Endothelial cell of umbilical vein (primary cell): ENCODE measurements at regions not wholly inside any gene's neighbourhood (a gene's known extent, or its start where the extent isn't known, plus 50 kb on each side); places are given as distances from the start of the nearest gene placed in this dataset.

ENCODE experiments used
- BruUV-seq: library from RNA; stranded (reverse); fragments of 400-500 nt; replicated peaks from 2 replicates; lab custom pipeline; 2021; lab: Mats Ljungman, UMichigan
- CTCF ChIA-PET: fragments of 300-600, 350-600 bp; sonication (Branson Sonifier 250); formaldehyde crosslinking; loops from one replicate; lab custom pipeline; 2021; ENCODE audit warnings: antibody characterized with exemption, inconsistent platforms; lab: Charles Lee
- POLR2A ChIA-PET: fragments of 300-600, 350-600 bp; sonication (Branson Sonifier 250); formaldehyde crosslinking; loops from one replicate; lab custom pipeline; 2021; ENCODE audit warnings: antibody characterized with exemption, inconsistent platforms; lab: Charles Lee
- DNase-seq: peaks from one replicate; pipeline ENCODE4 v3.0.0-alpha.2; 2011; ENCODE audit warnings: low read depth, low spot score
- FAIRE-seq: peaks from 2 replicates; lab custom pipeline; 2011; peaks lifted over from hg19 to GRCh38; lab: Jason Lieb, UNC
- H2AFZ ChIP-seq: 2 replicates; pipeline ENCODE4 v1.6.0; 2012; ENCODE audit warnings: low read depth, low read length, control low read depth, inconsistent platforms
- H3K27ac ChIP-seq: 2 replicates; pipeline ENCODE4 v1.5.1; 2011; ENCODE audit warnings: low read depth, mild to moderate bottlenecking, control low read depth, low read length, moderate library complexity; ENCODE audit not compliant: insufficient read depth
- H3K27me3 ChIP-seq, 2 experiments: 2 replicates each; pipeline versions ENCODE4 v1.6.0 to v1.6.1; 2011; ENCODE audit warnings: low read length in 2 of 2, mixed read lengths in 1 of 2; ENCODE audit not compliant: control insufficient read depth in 2 of 2, insufficient read depth in 2 of 2
- H3K36me3 ChIP-seq, 2 experiments: 2 replicates in 1 of 2; 3 replicates in 1 of 2; pipeline ENCODE4 v1.5.1; 2011; ENCODE audit warnings: low read length in 2 of 2, mild to moderate bottlenecking in 1 of 2, moderate library complexity in 1 of 2; ENCODE audit not compliant: control insufficient read depth in 2 of 2, insufficient read depth in 2 of 2; ENCODE audit errors: extremely low read depth in 1 of 2
- H3K4me1 ChIP-seq: 3 replicates; pipeline ENCODE4 v1.5.1; 2011; ENCODE audit warnings: mild to moderate bottlenecking, low read length; ENCODE audit not compliant: control insufficient read depth, insufficient read depth; ENCODE audit errors: extremely low read depth
- H3K4me2 ChIP-seq: 2 replicates; pipeline ENCODE4 v1.6.1; 2011; ENCODE audit warnings: low read length, control low read depth, mixed read lengths; ENCODE audit not compliant: insufficient read depth
- H3K4me3 ChIP-seq, 3 experiments: fragments of 200-600 bp in 1 of 3; sonication (generic), shearing (Covaris generic) in 1 of 3; replicated peaks in 1 of 3; 2 replicates each; pipeline ENCODE4 v1.5.1; 2011 to 2016; ENCODE audit warnings: control low read depth in 3 of 3, low read length in 3 of 3, mild to moderate bottlenecking in 2 of 3, inconsistent platforms in 1 of 3, low read depth in 1 of 3, moderate library complexity in 1 of 3; ENCODE audit not compliant: insufficient read depth in 1 of 3
- H3K79me2 ChIP-seq: 2 replicates; pipeline ENCODE4 v1.6.0; 2012; ENCODE audit warnings: low read length, inconsistent platforms; ENCODE audit not compliant: control insufficient read depth, insufficient read depth
- H3K9ac ChIP-seq: replicated peaks from 2 replicates; pipeline ENCODE3; 2011; ENCODE audit warnings: low read length, control low read depth; ENCODE audit not compliant: insufficient read depth; ENCODE audit errors: extremely low read depth
- H3K9me1 ChIP-seq: replicated peaks from 3 replicates; pipeline ENCODE4 v1.6.0; 2011; ENCODE audit warnings: mild to moderate bottlenecking, low read length; ENCODE audit not compliant: control insufficient read depth, insufficient read depth; ENCODE audit errors: extremely low read depth
- H3K9me3 ChIP-seq: replicated peaks from 2 replicates; pipeline ENCODE4 v1.5.1; 2012; ENCODE audit warnings: low read length, inconsistent platforms; ENCODE audit not compliant: control insufficient read depth, insufficient read depth
- H4K20me1 ChIP-seq: replicated peaks from 2 replicates; pipeline ENCODE3; 2011; ENCODE audit warnings: mild to moderate bottlenecking, low read length; ENCODE audit not compliant: control insufficient read depth, insufficient read depth; ENCODE audit errors: extremely low read depth
- CTCF ChIP-seq, 2 donors: IDR thresholded peaks; 1 replicate in 1 of 2; 2 replicates in 1 of 2; pipeline ENCODE4 v1.5.1; 2011; ENCODE audit warnings: low read length in 2 of 2, mild to moderate bottlenecking in 2 of 2, moderate library complexity in 2 of 2, control low read depth in 1 of 2, inconsistent platforms in 1 of 2, low read depth in 1 of 2; ENCODE audit not compliant: insufficient read depth in 1 of 2; ENCODE audit errors: extremely low read depth in 1 of 2
- EZH2 ChIP-seq: IDR thresholded peaks from 2 replicates; pipeline ENCODE4 v1.6.1; 2012; ENCODE audit warnings: borderline replicate concordance, low read depth, mild to moderate bottlenecking, moderate library complexity, low read length, inconsistent platforms; ENCODE audit not compliant: severe bottlenecking
- FOS ChIP-seq: IDR thresholded peaks from 2 replicates; pipeline ENCODE4 v1.6.1; 2011; ENCODE audit warnings: mild to moderate bottlenecking, low read length, moderate library complexity, borderline replicate concordance; ENCODE audit not compliant: insufficient read depth
- GATA2 ChIP-seq: IDR thresholded peaks from 2 replicates; pipeline ENCODE4 v1.7.0; 2011; ENCODE audit warnings: low read depth, mild to moderate bottlenecking, moderate library complexity, mixed read lengths, low read length; ENCODE audit not compliant: insufficient read length, insufficient read depth
- JUN ChIP-seq: IDR thresholded peaks from 2 replicates; pipeline ENCODE4 v1.6.1; 2011; ENCODE audit warnings: borderline replicate concordance, low read depth; ENCODE audit not compliant: insufficient read length, insufficient read depth
- MYC ChIP-seq: IDR thresholded peaks from one replicate; pipeline ENCODE4 v1.6.1; 2011; ENCODE audit warnings: mild to moderate bottlenecking, low read depth, low read length
- POLR2A ChIP-seq: IDR thresholded peaks from 2 replicates; pipeline ENCODE4 v1.6.1; 2012; ENCODE audit warnings: low read depth, mild to moderate bottlenecking, control low read depth, low read length
- POLR2AphosphoS5 ChIP-seq: IDR thresholded peaks from 2 replicates; pipeline ENCODE4 v1.6.1; 2012; ENCODE audit warnings: low read depth, mild to moderate bottlenecking, control low read depth, low read length, moderate library complexity; ENCODE audit not compliant: insufficient read depth
- dilution Hi-C: fragments of 300-500 bp; cut with MboI; formaldehyde crosslinking; loops from one replicate; pipeline ENCODE4 v1.15.0; 2019; ENCODE audit warnings: low sequenced_read_pairs; ENCODE audit not compliant: extremely low pct_ligation_motif_present
- intact Hi-C: fragments of 100-400 bp; cut with micrococcal nuclease; formaldehyde crosslinking; loops from one replicate; pipeline ENCODE4 v1.10.0; 2022
- TF ChIP-seq, protein P1 (sequence below): IDR thresholded peaks from 2 replicates; pipeline ENCODE4 v1.6.1; 2011; ENCODE audit not compliant: insufficient read depth, insufficient read length

DNA sequence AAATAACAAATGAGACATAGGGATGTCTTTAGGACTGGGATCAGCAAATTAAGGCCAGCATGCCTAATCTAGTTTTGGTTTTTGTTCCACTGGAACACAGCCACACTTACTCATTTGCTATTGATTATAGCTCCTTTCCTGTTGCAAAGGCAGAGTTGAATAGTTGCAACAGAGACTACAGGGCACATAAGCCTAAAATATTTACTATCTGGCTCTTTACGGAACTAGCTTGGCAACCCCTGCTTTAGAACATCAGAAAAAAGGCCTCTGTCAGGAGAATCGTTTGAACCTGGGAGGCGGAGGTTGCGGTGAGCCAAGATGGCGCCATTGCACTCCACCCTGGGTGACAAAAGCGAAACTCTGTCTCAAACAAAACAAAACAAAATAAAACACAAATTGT lies 384.8 kb downstream of the ELAVL2 start:
- Histone ChIP-seq H4K20me1 (no peaks in the 10 kb centered on the region), H3K27ac (no peak overlapping the region), H3K79me2 (no peaks in the 10 kb centered on the region), H3K9me1 (no peaks in the 10 kb centered on the region), H3K9ac (no peak overlapping the region), H2AFZ (no peak overlapping the region), H3K4me2 (no peak overlapping the region), H3K36me3 (no peaks in the 10 kb centered on the region), H3K4me1 (no peaks in the 10 kb centered on the region), H3K9me3 (no peaks in the 10 kb centered on the region), H3K27me3 (no peaks in the 10 kb centered on the region), H3K4me3 (no peak overlapping the region)
- intact Hi-C loops: no loop called here
- BruUV-seq: no TSS peak
- TF ChIP-seq GATA2 (no peak), JUN (no peak), FOS (no peak), MYC (no peak), POLR2A (no peak), EZH2 (no peak), CTCF (IDR thresholded peaks at IDR 0.05; ENCODE audit: extremely low read depth in 1 of 2, insufficient read depth in 1 of 2, low read depth in 1 of 2, low read length in 2 of 2) (no peak), POLR2AphosphoS5 (no peak)
- TF ChIP-seq, protein P1, sequence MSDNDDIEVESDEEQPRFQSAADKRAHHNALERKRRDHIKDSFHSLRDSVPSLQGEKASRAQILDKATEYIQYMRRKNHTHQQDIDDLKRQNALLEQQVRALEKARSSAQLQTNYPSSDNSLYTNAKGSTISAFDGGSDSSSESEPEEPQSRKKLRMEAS: no peak
- dilution Hi-C loops: no loop called here
- DNase-seq (no peak), FAIRE-seq (no peak)
- ChIA-PET POLR2A (no interaction called here), CTCF (no interaction called here)
